ENCODE measurements at regions not wholly inside any gene's neighbourhood (a gene's known extent, or its start where the extent isn't known, plus 50 kb on each side); places are given as distances from the start of the nearest gene placed in this dataset.

DNA sequence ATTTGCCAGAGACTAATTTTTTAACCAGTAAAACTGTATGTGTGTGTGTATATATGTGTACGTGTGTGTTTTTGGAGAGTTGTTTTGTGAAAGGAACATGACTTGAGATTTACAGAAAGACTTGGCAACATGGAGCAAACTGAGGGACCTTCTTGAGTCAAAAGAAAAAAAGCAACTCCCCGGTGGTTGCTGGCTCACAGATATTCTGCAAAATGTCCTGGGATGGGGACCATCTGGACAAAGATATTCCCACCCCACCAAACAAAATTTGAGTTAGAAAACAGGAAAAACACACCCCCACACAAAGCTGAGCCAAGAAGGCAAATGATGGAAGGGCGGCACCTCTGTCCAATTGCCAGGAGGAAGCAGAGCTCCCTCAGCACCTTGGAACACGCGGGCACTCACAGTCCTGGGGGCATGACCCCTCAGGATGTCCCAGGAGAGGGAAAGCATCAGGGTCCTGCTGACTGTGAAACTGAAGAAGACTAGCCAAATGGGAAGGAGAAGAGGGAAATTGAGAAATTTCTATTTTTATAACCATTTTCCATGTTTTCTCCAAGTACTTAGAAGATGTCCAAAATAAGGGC, 290.2 kb upstream of the ACVR2A start:
- no peaks in the 10 kb centered on the region for H3K36me3 ChIP-seq
- TF ChIP-seq CTCF (IDR thresholded peaks at IDR 0.05) (no peak), EP300 (IDR thresholded peaks at IDR 0.05) (no peak), POLR2A (IDR thresholded peaks at IDR 0.05) (no peak), POLR2AphosphoS5 (IDR thresholded peaks at IDR 0.05) (no peak)
- 24% methylated on average over 5 of the region's 5 CpGs for WGBS
- no peaks in the 10 kb centered on the region for H3K9me3 ChIP-seq
- H3K27me3 ChIP-seq: no peaks in the 10 kb centered on the region
- H3K4me1 ChIP-seq: peaks cover 10% of the 10 kb centered on the region
- peak in 1 of 2 donors; percentile 59 for DNase-seq (ENCODE audit: low spot score in 2 of 2)
- no peak overlapping the region for H3K4me3 ChIP-seq
- H3K27ac ChIP-seq: no peak overlapping the region

GRCh38 chr2:147553775-147554271, 291.0 kb upstream of the ACVR2A start:
- TF ChIP-seq POLR2A (IDR thresholded peaks at IDR 0.05): no peak
- TF ChIP-seq POLR2AphosphoS5 (IDR thresholded peaks at IDR 0.05): no peak
- no peak for TF ChIP-seq CTCF (IDR thresholded peaks at IDR 0.05)
- TF ChIP-seq EP300 (IDR thresholded peaks at IDR 0.05): no peak
- H3K36me3 ChIP-seq: no peaks in the 10 kb centered on the region
- no peak overlapping the region for H3K4me3 ChIP-seq
- H3K9me3 ChIP-seq: no peaks in the 10 kb centered on the region
- 60% methylated on average over 6 of the region's 6 CpGs for WGBS
- H3K27me3 ChIP-seq: no peaks in the 10 kb centered on the region
- no peak overlapping the region for H3K27ac ChIP-seq
- no peak for DNase-seq (ENCODE audit: low spot score in 2 of 2)
- peaks cover 10% of the 10 kb centered on the region for H3K4me1 ChIP-seq

DNA sequence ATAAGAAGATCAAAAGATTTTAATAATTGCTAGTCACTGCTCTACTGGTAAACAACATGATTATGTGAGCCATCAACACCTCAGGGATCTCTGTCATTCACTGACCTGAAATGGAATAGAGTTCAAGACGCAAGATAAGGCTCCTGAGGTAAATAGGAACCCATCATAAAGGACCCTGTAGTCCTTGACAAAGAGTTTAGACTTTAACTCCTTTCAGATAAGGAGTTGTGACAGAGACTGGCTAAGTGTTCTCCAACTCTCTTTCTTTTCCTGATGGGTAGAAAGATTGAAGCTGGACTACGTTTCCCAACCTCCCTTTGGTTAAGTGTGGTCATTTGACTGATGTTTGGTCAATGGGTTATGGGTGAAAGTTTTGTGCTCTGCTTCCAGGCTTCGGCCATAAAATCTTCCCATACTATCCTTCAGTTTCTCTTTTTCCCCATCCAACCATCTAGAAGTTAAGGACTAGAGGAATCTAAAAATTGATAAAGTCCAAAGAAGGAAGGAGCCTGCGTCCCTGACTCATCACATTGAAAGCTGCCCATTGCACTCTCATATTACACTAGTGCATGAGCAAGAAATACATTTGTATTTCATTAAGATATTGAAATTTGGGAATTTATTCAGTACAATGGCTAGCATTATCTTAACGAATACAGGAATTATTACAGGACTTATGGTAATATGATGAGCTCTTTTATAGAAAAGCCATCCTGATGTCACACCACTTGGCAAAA, 293.7 kb upstream of the ACVR2A start:
- 83% methylated on average over 5 of the region's 5 CpGs for WGBS
- H3K4me1 ChIP-seq: peaks cover 10% of the 10 kb centered on the region
- no peak overlapping the region for H3K4me3 ChIP-seq
- TF ChIP-seq POLR2A (IDR thresholded peaks at IDR 0.05) (no peak), CTCF (IDR thresholded peaks at IDR 0.05) (no peak), POLR2AphosphoS5 (IDR thresholded peaks at IDR 0.05) (no peak), EP300 (IDR thresholded peaks at IDR 0.05) (no peak)
- no peaks in the 10 kb centered on the region for H3K36me3 ChIP-seq
- no peak overlapping the region for H3K27ac ChIP-seq
- no peak for DNase-seq (ENCODE audit: low spot score in 2 of 2)
- H3K27me3 ChIP-seq: no peaks in the 10 kb centered on the region
- no peaks in the 10 kb centered on the region for H3K9me3 ChIP-seq

- peaks cover under 1% of the 10 kb centered on the region for H3K4me1 ChIP-seq
- H3K27me3 ChIP-seq: no peaks in the 10 kb centered on the region
- DNase-seq (ENCODE audit: low spot score in 2 of 2): no peak
- TF ChIP-seq EP300 (IDR thresholded peaks at IDR 0.05) (no peak), POLR2A (IDR thresholded peaks at IDR 0.05) (no peak), CTCF (IDR thresholded peaks at IDR 0.05) (no peak), POLR2AphosphoS5 (IDR thresholded peaks at IDR 0.05) (no peak)
- H3K9me3 ChIP-seq: no peaks in the 10 kb centered on the region
- no peak overlapping the region for H3K4me3 ChIP-seq
- no peak overlapping the region for H3K27ac ChIP-seq
- no peaks in the 10 kb centered on the region for H3K36me3 ChIP-seq
These were observed 295.8 kb upstream of the ACVR2A start for GRCh38 chr2:147549054-147549453.

- H3K4me3 ChIP-seq: no peak overlapping the region
- 100% methylated on average over 1 of the region's 1 CpG for WGBS
- no peak for DNase-seq (ENCODE audit: low spot score in 2 of 2)
- TF ChIP-seq EP300 (IDR thresholded peaks at IDR 0.05) (no peak), POLR2A (IDR thresholded peaks at IDR 0.05) (no peak), CTCF (IDR thresholded peaks at IDR 0.05) (no peak), POLR2AphosphoS5 (IDR thresholded peaks at IDR 0.05) (no peak)
- H3K4me1 ChIP-seq: no peaks in the 10 kb centered on the region
- H3K36me3 ChIP-seq: no peaks in the 10 kb centered on the region
- no peaks in the 10 kb centered on the region for H3K9me3 ChIP-seq
- no peak overlapping the region for H3K27ac ChIP-seq
- no peaks in the 10 kb centered on the region for H3K27me3 ChIP-seq
These were observed 296.4 kb upstream of the ACVR2A start for GRCh38 chr2:147548451-147548850.

Measured in suprapubic skin (tissue), 4 donors.